ENCODE measurements at regions not wholly inside any gene's neighbourhood (a gene's known extent, or its start where the extent isn't known, plus 50 kb on each side); places are given as distances from the start of the nearest gene placed in this dataset.

- no peak for FAIRE-seq
- no peak overlapping the region for H4K8ac ChIP-seq (ENCODE audit: extremely low read depth, insufficient read depth, low read length)
- ChIA-PET POLR2A (ENCODE audit: partially characterized antibody) (interaction anchor here (1.5 kb wide), 1 partner anchor 90 kb away, joined by 5 read pairs; the partner anchor contains the start of gene SUB1), CTCF (ENCODE audit: partially characterized antibody) (interaction anchor here (0.6 to 2.0 kb wide), 5 partner anchors 29 to 544 kb away, joined by 3 to 13 read pairs (median 4); no protein-coding TSS in a partner anchor)
- no peak for DNase-seq (ENCODE audit: low read depth in 1 of 2, low spot score in 2 of 2)
- no peak overlapping the region for H3K14ac ChIP-seq (ENCODE audit: insufficient read length)
- H2BK5ac ChIP-seq (ENCODE audit: low read depth, low read length), result no peak overlapping the region
- no peaks in the 10 kb centered on the region for H3K79me1 ChIP-seq (ENCODE audit: low read depth, low read length)
- 88% methylated on average over 6 of the region's 6 CpGs; no CpG with 5 or more reads in 1 of the 2 experiments for WGBS, 2 experiments (ENCODE audit: extremely low coverage in 1 of 2, insufficient coverage in 1 of 2, insufficient read length in 1 of 2, insufficient replicate concordance in 2 of 2, low coverage in 1 of 2, low lambda C conversion rate in 2 of 2, missing lambda C conversion rate in 1 of 2)
- no peak overlapping the region for H4K91ac ChIP-seq (replicated peaks; ENCODE audit: insufficient read length, low read length)
- H3K27ac ChIP-seq (ENCODE audit: low read depth, low read length), result no peak overlapping the region
- no peak overlapping the region for H3K4me2 ChIP-seq (ENCODE audit: insufficient read depth in 1 of 2, low read depth in 2 of 2, low read length in 2 of 2)
- no peak overlapping the region for H3K56ac ChIP-seq (replicated peaks; ENCODE audit: insufficient read length, low read depth, low read length)
- no peak overlapping the region for H4K5ac ChIP-seq (ENCODE audit: insufficient read length, low read depth, low read length)
- H3K4me1 ChIP-seq (replicated peaks in 1 of 4; ENCODE audit: control insufficient read depth in 3 of 4, insufficient read depth in 4 of 4, low read length in 3 of 4), result peaks cover 0 to 3% (median 1%) of the 10 kb centered on the region in 4 experiments; a peak in 3 of 7 replicates
- no peak overlapping the region for H3K9ac ChIP-seq (replicated peaks in 1 of 4; ENCODE audit: extremely low read depth in 1 of 4, low read depth in 3 of 4, low read length in 3 of 4)
- H2BK20ac ChIP-seq (ENCODE audit: low read length), result no peak overlapping the region
- H3K36me3 ChIP-seq (ENCODE audit: control insufficient read depth in 2 of 4, insufficient read depth in 4 of 4, low read length in 3 of 4), result no peaks in the 10 kb centered on the region
- no peak overlapping the region for H2AFZ ChIP-seq (ENCODE audit: low read length)
- no peak overlapping the region for H2AK5ac ChIP-seq (ENCODE audit: low read depth, low read length)
- H2BK120ac ChIP-seq (replicated peaks; ENCODE audit: low read depth, low read length), result no peak overlapping the region
- no peak overlapping the region for H3K18ac ChIP-seq (ENCODE audit: extremely low read depth, low read length)
- H3K27me3 ChIP-seq (replicated peaks in 1 of 4; ENCODE audit: control insufficient read depth in 3 of 4, extremely low read depth in 1 of 4, insufficient read depth in 3 of 4, low read length in 3 of 4), result peaks cover 0 to 4% (median 0%) of the 10 kb centered on the region in 4 experiments; a peak in 2 of 7 replicates
- no peak overlapping the region for H2BK12ac ChIP-seq (ENCODE audit: low read depth, low read length)
- H3K79me2 ChIP-seq (ENCODE audit: control insufficient read depth in 1 of 2, insufficient read depth in 2 of 2, low read length in 2 of 2), result no peaks in the 10 kb centered on the region
- no peak overlapping the region for H3K4ac ChIP-seq (replicated peaks; ENCODE audit: insufficient read length, low read depth, low read length)
- H3K4me3 ChIP-seq (ENCODE audit: extremely low read depth in 1 of 4, insufficient read depth in 2 of 4, low read depth in 3 of 4, low read length in 4 of 4), result no peak overlapping the region
- TF ChIP-seq RNF2 (IDR thresholded peaks at IDR 0.05; ENCODE audit: borderline replicate concordance, low read depth, low read length, missing control alignments, poor library complexity, severe bottlenecking), result no peak
- no peak for TF ChIP-seq HDAC2 (IDR thresholded peaks at IDR 0.05; ENCODE audit: borderline replicate concordance in 1 of 2, low read depth in 2 of 2, low read length in 2 of 2)
- no peak for TF ChIP-seq ATF2 (IDR thresholded peaks at IDR 0.05; ENCODE audit: low read length)
- TF ChIP-seq SAP30 (IDR thresholded peaks at IDR 0.05; ENCODE audit: insufficient read depth, insufficient replicate concordance, low read length), result no peak
- TF ChIP-seq BCL11A (IDR thresholded peaks at IDR 0.05; ENCODE audit: low read depth in 2 of 2, low read length in 2 of 2), result no peak
- no peak overlapping the region for H2BK15ac ChIP-seq (ENCODE audit: low read length)
- H4K20me1 ChIP-seq (replicated peaks in 1 of 2; ENCODE audit: control insufficient read depth in 1 of 2, insufficient read depth in 2 of 2, low read length in 2 of 2), result no peaks in the 10 kb centered on the region
- no peak overlapping the region for H3K23ac ChIP-seq (ENCODE audit: insufficient read length)
- no peaks in the 10 kb centered on the region for H3K9me3 ChIP-seq (ENCODE audit: insufficient read depth in 2 of 2, low read depth in 1 of 2, low read length in 1 of 2)
- H3K23me2 ChIP-seq (ENCODE audit: low read depth, low read length), result no peaks in the 10 kb centered on the region
Observed at GRCh38 chr5:32494827-32495226, 50.3 kb upstream of the ZFR start.
